NCI-H510A (cell line): ENCODE measurements at regions not wholly inside any gene's neighbourhood (a gene's known extent, or its start where the extent isn't known, plus 50 kb on each side); places are given as distances from the start of the nearest gene placed in this dataset.
"Not testable (repeated sequence)": the region's sequence is repeated elsewhere in the genome, so short reads cannot be mapped to it uniquely, and the experiment has no call there.

Experiments
- DNase-seq: peaks from one replicate; lab custom pipeline; 2025; lab: John Stamatoyannopoulos, UW

DNA sequence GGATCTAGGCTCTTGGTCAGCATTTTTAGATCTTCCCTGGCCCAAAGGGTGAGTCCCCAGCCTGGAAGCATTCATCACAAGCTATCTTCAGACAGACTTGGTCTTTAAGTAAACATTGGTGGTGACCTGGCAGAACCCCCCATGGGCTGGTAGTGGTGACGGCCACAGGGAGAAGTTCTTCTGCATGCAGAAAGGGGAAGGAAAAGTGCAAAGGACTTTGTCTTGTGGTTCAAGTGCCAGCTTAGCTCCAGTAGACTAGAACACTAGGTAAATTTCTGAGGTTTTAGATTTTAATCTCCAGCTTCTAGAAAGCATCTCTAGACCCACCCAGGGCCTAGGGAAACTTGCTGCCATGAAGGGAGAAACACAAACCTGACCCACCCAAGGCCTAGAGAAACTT, 584.0 kb downstream of the CHSY3 start:
- no peak for DNase-seq

DNA sequence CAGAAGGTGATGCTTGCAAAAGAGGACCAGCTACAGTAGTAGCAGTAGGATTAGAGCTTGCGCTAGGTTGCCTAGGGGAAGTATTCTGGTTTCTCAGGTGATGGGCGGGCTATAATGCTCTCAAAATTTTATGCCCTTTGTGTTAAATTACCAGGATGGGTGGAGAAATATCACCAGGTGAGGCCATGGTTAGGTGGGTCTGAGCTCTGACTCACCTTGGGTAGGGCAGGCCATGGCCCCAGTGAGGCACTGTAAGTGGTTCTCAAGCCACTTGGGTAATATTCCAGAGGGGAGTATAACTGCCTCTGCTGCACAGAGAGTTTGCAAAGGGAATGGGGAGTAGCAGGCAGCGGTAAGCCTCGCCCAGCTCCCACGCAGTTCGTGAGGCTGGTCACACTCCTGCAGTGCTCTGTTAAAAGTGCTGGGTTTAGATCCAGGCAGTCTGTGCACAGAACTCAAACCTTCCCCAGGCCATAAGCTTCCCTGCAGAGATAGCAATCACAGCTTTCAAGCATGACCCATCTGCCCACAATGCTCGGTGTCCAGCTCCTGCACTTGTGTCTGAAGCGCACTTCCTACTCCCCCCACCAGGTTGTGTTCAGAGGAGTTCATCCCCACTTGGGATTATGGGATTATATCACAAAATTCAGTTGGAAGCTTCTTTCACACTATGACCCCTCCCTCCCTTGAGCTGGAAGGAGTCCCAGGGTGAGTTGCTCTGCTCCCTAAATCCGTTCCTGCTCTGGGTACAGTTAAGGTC, 575.0 kb downstream of the CHSY3 start:
- no peak for DNase-seq

DNA sequence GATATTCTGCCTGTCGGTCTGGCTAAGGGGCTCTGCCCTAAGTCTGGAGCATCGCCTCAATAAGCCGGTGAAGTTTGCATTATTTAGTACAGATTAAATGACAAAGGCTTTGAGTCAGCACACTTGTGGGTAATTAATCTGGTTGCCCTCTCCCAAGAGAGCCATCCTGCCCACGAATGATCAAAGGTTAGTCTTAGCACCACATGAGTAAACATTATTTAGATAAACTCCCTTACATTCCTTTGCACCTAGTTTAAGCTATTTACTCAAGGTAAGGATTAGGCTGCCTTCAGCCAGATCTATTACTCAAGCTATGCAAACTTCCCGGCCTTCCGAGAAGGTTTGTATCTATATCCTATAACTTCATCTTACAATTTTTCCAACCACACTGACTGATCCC, 572.1 kb downstream of the CHSY3 start:
- no peak for DNase-seq

DNA sequence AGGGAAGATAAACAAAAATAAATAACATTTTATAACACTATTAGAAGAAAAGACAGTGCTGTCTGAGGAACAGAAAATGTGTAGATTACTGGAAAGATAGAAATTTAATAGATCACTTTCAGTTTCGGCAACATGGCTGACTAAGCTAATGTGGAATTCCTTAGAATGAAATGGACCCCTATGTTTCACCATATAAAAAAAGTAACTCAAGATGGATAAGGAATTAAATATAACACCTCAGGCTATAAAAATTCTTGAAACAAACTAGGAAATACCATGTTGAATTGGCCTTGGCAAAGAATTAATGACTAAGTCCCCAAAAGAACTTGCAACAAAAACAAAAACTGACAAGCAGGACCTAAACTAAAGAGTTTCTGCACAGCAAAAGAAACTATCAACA, 558.3 kb downstream of the CHSY3 start:
- DNase-seq = no peak

DNA sequence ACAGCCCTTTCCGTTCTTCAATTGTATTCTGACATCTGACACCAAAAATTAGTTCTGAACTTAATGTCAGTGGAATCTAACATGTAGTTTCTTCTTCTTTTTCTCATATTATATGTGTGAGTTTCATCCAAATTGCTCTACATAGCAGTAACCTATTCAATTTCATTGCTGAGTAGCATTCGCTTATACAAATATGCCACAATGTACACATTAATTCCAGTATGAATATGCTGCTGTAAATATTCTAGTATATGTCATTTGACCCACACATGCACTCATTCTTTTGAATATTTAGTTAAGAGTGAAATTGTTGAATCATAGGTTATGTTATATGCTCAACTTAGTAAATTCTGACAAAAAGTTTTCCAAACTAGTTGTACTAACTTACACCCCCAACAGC, 550.9 kb downstream of the CHSY3 start:
- no peak for DNase-seq

DNA sequence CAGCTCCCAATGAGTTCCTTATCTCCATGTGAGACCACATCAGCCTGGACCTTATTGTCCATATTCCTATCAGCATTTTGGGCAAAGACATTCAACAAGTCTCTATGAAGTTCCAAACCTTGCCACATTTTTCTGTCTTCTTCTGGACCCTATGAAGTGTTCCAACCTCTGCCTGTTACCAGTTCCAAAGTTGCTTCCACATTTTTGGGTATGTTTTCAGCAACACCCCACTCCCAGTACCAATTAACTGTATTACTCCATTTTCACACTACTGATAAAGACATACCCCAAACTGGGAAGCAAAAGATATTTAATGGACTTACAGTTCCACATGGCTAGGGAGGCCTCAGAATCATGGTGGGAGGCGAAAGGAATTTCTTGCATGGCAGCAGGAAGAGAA, 548.5 kb downstream of the CHSY3 start:
- DNase-seq = no peak

DNA sequence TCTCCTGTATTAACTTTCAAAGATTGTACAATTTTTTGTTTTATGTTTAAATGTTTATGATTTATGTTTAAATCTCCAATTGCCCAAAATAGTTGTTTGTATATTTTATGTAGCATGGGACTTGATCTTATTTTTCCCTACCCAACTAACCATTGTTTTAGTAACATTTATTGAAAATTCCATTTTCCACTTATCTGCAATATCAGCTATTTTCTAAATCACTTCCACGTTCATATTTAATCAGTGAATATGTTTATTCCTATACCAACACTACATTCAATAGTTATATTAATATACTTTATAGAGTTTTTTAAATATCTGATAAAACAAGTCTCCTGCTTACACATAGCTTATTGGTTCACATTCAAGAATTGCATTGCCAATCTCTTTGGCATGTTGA, 532.2 kb downstream of the CHSY3 start:
- no peak for DNase-seq

DNA sequence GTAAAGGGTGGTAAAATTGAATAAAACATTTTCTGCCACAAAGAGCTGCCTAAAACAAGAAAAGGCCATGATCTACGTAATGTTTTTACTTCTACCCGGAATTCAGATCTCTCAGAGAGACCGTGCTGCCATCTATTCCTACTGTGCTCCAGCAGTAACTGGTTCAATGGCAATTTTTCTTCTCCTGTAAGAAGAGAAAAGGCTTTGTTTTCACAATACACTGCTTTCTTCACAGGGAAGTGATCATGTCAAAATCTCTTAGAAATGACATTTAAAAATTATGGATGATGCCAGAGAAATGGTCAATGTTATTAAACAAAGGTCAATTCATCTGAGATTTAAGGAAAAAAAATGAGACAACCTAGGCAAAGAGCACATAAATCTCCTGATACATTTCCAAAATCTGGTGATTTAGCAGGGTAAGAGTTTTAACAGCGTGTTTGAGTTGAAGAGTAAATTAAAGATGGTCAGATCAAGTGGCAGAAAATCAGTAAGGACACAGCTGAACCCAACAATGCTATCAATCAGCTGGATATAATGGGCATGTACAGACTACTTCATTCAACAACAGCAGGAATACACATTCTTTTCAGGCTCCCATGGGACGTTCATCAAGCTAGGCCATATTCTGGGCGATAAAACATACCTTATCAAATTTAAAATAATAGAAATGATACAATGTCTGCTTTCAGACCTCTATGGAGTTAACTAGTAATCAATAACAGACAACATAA, 523.1 kb downstream of the CHSY3 start:
- no peak for DNase-seq

DNA sequence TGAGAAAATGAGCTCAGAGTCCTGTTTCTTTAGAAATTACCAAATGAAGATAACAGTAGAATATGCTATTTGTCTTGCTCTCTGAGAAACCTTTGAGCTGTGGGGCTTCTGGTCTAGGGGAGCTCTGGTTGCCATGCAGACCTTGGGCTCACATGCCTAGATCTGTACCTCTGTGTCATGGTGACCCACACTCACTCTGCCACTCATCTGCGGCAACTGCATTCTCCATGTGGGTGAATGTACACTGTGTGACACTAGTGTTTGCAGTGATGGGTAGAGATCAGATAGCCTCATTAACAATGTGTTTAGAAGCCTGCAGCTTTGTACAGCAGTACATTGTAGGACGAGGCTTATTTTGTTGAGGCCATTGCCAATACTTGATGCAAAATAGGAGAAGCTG, 521.2 kb downstream of the CHSY3 start:
- no peak for DNase-seq

- DNase-seq = no peak
Measured at GRCh38 chr5:130424341-130424740, 520.1 kb downstream of the CHSY3 start.

GRCh38 chr5:130402906-130403305, 498.6 kb downstream of the CHSY3 start:
- DNase-seq = no peak

- DNase-seq = no peak
Measured at GRCh38 chr5:130400091-130400490, 495.8 kb downstream of the CHSY3 start.

DNA sequence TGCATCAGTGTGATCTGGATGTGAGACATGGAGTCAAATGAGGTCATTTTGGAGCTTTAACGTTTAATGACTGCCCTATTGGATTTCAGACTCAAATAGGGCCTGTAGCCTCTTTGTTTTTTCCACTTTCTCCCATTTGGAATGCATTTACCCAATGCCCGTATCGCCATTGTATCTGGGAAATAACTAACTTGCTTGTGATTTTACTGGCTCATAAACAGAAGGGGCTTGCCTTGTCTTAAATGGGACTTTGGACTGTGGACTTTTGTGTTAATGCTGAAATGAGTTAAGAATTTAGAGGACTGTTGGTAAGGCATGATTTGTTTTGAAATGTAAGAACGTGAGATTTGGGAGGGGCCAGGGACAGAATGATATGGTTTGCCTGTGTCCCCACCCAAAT, 494.6 kb downstream of the CHSY3 start:
- no peak for DNase-seq

GRCh38 chr5:130397727-130398126, 493.5 kb downstream of the CHSY3 start:
- DNase-seq = not testable (repeated sequence)

- no peak for DNase-seq
Measured at GRCh38 chr5:130397132-130397531, 492.9 kb downstream of the CHSY3 start.

- not testable (repeated sequence) for DNase-seq
Measured at GRCh38 chr5:130391727-130392264, 487.5 kb downstream of the CHSY3 start.

DNA sequence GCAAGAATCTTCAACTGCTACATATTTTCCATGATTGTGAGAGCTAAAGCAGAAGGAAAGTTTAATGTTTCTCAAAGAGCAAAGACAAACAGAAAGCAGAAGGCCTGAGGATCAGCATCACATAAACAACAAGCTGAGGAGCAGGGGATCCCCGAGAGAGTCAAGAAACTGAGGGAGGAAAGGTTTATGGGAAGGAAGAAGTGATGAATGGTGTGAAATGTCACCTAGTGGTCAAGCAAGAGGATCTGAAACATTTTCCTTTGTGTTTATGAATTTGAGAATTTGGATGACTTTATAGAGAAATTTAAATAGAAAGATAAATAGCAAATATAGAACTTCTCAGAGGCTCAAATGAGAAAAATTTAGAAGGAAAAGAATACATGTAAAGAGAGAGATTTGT, 481.9 kb downstream of the CHSY3 start:
- DNase-seq = no peak

- DNase-seq = no peak
Measured at GRCh38 chr5:130385656-130386055, 481.4 kb downstream of the CHSY3 start.

GRCh38 chr5:130365956-130366355, 461.7 kb downstream of the CHSY3 start:
- no peak for DNase-seq

DNA sequence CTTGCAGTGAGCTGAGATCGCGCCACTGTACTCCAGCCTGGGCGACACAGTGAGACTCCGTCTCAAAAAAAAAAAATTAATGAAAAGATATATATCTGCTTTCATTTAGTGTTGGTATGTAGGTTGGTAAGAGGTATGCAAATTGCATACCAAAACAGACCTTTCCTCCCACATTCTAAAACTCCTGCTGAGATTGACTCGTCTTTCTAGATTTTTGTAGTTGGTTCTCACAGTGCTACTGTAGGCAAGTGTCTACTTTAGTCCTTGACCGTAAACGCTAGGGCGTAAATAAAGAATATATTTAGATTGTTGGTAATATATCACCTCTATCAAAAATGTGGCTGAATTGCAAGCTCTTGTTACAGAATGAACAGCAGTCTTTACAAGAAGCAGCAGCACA, 445.9 kb downstream of the CHSY3 start:
- DNase-seq = no peak

- DNase-seq = no peak
Measured at GRCh38 chr5:130337179-130337888, 433.1 kb downstream of the CHSY3 start.

- DNase-seq = no peak
Measured at GRCh38 chr5:130335117-130335516, 430.9 kb downstream of the CHSY3 start.

DNA sequence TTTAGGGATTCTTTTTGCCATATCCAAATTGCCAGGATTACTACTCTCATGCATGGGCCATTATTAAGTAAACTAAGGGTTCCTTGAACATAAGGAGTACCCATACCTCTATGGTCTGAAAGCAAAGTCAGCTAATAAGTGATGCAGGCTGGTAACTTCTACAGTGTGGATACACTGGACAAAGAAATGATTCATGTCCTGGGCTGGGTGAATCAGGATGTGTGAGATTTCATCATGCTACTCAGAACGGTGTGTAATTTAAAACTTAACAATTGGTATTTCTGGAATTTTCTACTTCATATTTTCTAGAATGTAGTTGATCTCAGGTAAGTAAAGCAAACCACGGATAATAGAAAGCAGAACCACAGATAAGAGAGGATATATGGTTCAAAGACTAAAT, 428.8 kb downstream of the CHSY3 start:
- DNase-seq = no peak
